GM21423 (cell line): ENCODE measurements at regions not wholly inside any gene's neighbourhood (a gene's known extent, or its start where the extent isn't known, plus 50 kb on each side); places are given as distances from the start of the nearest gene placed in this dataset.

Experiments
- ATAC-seq: cut with Tn5 transposase; IDR thresholded peaks from one replicate; pipeline ENCODE4 v1.9.1; 2021; ENCODE audit warnings: mild to moderate bottlenecking, moderate library complexity; ENCODE audit not compliant: unreplicated experiment

DNA sequence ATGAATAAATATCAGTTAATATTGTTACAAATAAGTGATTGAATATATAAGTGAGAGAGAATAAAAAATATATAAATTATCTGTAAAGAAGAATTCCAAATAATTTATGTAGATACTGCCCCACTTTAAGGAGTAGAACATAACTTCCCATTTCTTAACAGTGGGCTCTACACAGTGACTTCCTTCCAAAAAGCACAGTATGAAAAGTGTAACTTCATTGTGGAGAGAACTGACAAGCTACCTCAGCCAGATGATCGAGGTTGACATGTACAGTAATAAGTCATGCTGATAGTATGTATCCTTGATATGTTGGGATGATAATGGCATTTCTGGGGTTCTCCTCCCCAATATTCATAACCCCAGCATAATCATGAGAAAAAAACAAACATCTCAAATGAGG is 191.9 kb upstream of the FN1 start:
- ATAC-seq = no peak

DNA sequence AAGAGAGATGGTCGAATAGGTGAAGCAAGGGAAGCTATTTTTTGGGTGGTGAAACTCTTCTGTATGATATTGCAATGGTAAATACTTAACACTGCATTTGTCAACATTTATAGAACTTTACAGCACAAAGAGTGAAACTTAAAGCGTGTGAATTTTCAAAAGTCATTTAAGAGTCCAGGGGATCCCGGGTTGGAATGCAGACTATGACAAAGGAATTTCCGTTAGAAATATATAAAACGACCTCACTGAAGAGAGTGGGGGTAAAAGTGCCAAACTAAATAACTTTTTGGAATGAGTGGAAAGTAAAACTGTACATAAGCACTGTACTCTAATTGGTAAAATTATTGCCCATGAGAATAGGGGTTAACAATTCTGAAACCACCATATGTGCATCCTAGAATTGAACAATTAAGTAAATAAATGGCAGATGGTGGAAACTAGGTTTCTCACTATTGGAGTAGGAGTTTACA is 191.0 kb upstream of the FN1 start:
- no peak for ATAC-seq

DNA sequence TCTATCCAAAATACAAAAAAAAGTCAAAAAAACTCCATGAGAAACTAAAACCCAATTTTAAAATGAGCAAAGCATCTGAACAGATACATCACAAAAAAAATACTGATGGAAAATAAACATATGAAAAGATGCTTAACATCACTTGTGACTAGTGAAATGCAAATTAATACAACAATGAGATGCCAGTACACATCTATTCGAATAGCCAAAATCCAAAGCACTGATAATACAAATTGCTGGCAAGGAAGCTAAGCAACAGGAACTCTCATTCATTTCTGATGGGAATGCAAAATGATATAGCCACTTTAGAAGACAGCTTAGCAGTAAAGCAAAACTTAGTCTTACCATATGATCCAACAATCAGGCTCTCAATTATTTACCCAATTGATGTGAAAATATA is 190.2 kb upstream of the FN1 start:
- ATAC-seq = no peak

DNA sequence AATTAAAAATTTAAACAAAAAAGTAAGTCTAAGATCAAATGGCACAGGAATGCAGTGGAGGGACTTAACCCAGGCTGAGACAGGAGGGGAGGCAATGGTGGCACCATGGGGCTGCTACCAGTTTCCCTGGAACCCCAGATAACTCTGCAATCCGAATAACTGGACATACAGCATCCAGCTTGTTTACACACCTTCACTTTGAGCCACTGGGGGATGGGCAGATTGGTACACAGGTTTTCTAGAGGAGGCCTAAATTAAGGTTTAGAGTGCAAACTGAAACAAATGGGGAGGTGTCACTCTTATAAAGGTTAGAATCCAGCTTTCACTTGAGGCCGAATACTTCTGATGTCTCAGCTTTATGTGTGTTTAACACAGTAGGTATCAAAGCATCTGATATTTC is 189.3 kb upstream of the FN1 start:
- ATAC-seq = no peak

DNA sequence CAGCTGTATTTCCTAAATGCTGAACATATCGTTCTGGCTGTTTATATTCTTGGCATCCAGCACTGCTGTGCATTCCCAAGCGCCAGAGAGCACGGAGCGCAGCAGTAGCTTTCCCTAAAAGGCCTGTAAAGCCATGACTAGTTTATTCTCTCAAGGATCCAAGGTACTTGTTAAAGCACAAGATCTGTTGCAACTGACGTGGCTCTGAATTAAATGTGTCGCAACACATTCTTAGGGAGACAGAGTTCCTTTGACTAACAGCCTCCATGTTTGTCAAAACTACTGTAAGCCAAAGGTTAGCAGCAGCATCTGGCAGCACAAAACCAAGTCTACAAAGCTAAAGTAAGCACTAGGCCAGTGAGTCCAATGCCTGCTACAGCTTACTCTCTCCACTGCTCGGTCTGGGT is 188.6 kb upstream of the FN1 start:
- no peak for ATAC-seq

DNA sequence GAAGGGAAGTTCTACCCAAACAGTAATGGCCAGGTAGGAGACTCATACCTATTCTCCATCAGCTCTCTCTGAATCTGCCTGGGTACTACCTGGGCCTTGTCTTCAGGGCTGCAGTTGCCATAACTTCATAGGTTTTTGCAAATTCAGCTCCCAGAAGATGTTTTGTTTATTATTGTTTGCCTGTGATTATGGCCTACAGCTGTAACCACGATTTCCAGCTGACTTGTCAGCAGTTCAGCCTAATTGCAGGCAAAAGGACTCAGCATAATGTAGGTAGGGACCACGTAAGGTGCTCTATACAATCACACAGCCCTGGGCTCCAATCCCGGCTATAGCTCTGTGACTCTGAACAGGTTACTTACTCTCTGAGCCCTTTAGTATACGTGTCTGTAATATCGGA is 187.0 kb upstream of the FN1 start:
- ATAC-seq = no peak

DNA sequence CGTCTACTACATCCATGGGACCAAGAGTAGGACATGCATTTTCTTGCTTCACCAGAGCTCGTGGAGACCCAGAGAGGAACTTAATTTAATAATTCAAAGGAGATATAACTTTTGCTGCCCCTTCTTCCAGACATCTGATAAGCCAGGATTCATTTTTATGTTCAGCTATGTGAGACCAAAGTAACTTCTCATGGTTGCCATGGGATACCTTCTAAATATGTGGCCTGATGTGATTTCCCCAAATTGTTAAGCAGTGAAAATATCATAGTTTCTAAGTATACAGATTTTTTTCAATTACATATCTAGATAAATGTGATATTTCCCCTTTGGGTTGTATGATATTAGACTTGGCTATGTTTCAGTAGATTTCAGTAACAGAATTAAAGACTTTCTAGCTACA is 185.5 kb upstream of the FN1 start:
- ATAC-seq = no peak

DNA sequence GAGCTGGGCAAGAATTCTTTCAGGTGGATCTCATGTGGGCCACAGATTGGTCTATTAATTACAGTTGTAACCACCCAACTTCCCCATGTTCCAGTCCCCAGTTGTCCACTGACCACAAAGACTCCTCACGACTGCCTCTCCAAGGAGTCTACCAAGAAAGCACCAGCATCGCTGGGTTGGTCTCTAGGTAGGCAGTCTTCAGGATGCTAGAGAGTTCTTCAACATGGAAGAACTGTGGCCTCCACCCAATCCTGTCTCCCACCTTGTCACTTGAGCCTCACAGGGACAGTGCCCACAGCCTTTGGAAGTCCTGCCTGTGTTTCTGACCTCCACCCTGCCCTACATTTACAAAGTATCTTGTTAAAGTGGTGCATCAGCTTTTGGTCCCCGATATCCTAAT is 184.7 kb upstream of the FN1 start:
- ATAC-seq = no peak

DNA sequence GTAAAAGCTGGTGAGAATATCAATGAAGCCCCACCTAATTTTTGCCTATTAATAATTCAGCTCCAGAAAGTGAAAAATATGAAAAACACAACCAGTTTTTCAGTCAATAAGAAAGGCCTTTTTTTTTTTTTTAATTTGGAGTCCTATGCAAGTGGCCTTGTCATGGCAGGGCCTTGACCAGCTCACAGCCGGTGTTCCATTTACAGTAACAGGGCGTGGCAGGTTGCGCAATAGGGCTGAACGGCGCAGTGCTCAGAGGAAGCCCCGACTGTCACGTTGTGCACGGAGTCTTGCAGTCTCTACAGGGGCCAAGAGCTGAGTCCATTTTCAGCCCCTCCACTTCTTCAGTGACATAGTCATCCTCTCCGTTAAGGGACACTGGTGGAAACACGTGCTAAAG is 184.1 kb upstream of the FN1 start:
- no peak for ATAC-seq

DNA sequence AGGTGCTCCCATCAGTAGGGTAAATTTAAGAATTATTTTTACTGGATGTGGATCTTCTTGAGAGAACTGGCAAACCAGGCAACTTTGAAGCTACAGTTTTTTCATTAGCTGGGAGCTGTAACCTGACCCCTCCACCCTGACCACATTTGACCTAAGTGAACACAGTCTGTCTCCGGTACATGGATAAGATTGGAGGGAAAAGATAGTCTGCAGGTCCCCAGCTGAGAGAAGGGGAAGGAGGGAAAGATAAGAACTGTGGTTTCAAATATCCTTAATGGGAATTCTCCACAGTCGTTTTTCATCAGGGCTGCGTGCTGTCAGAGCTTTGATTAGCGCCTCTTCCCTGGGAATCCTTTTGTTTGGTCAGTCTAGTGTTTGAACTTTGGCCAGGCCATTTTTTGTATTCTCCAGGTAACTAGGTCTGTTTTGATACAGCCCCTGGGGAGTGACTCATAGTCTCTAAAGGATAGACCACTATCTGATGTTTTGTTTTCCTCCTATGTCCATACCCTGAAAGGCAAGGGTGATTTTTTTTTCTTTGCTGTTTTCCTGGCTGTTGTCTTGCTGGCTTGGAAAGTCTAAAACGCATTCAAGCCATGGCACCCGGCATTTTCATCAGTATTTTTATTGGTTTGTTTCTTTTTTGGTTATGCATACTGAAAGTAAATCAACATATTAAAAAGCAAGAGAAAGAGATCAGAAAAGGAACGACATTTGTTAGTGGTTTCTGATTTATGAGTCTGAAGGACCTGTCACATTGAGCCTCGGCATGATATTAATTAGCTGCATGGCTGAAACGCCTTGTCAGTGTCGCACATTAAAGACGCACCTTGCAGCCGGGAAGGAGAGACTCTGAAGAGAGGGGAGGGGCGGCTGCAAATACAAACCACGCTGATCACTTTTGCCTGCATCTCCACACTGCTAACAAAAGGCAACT is 183.4 kb upstream of the FN1 start:
- ATAC-seq = no peak

DNA sequence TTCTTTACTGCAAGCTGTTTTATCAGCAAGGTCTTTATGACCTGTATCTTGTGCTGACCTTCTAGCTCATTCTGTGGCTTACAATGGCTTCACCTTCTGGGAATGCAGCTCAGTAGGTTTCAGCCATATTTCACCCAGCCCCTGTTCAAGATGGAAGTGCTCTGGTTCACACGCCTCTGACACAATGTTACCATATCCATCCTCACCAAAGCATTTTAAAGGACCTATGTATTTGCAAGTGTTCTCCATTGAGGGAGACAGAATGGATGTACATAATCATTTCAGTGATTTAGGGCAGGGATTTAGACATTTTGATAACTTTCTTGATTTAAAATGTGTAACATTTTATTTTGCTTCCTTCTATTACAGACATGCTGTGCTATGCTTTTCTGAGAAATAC is 182.3 kb upstream of the FN1 start:
- no peak for ATAC-seq

DNA sequence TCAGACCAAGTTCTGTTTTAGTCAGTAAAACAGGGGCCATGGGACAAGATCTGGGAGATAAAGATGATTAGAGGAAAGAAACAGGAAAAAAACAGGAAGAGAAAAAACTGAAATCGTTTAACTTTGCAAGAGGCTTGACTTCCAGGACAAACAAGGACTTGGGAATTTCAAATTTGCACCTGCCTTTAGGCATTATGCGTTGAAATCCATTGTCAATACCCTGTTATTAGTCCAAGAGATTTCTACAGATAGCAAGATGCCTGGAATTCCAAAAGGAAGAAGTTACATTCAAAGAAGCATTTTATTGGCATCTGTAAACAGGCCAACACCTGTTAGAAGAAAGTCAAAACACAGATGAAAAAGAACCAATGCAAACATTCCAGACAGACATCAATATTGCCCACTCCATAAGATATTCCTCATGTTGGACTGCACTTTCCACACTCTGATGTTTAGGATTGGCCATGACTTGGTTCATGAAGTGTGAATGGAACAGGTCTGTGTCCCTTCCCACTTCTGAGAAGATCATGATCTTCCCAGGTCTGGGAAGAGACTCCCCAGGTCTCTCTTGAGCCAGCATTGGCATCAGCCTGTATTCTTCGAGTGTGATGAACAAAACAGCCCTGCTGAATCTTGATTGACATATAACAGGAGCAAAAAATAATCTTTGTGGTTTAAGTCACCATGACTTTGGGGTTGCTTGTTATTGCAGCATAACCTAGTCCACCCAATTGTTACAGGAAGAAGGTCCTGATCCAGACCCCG is 181.4 kb upstream of the FN1 start:
- no peak for ATAC-seq

DNA sequence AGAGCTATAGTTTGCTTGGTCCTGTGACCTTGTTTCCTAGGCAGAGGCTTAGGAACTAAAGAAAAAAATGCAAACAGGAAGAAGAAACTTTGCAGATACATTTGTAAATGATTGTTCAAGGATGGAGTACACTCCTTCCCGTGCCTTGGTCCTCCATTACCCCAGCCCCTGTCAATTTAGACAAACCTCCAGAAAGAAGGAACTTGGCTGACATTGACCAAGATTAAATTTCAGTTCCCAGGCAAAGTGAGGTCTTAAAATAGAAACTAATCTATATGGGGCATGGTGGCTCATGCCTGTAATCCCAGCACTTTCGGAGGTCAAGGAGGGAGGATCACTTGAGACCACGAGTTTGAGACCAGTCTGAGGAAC is 179.9 kb upstream of the FN1 start:
- ATAC-seq = no peak

DNA sequence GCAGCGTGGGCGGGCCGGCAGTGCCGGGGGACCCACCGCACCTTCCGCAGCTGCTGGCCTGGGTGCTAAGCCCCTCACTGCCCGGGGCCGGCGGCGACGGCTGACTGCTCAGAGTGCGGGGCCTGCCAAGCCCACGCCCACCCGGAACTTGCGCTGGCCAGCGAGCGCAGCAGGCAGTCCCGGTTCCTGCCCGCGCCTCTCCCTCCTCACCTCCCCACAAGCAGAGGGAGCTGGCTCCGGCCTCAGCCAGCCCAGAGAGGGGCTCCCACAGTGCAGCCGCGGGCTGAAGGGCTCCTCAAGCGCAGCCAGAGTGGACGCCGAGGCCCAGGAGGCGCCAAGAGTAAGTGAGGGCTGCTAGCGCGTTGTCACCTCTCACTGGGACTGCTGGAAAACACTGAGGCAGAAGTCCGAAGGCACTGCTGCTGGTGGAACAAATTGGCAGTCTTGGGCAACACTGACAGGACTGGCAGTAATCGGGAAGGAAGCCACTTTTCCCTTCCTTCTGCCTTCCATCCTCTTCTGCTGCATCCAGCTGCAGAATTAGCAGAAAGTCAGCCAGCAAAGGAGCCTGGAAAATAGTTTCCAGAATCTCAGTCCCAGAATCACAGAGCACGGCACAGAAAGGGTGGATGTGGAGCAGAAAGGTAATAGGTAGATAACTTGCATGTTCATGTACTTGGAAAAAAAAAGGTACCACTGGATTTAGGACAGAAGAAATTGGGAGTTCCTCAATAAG is 179.4 kb upstream of the FN1 start:
- ATAC-seq = no peak

DNA sequence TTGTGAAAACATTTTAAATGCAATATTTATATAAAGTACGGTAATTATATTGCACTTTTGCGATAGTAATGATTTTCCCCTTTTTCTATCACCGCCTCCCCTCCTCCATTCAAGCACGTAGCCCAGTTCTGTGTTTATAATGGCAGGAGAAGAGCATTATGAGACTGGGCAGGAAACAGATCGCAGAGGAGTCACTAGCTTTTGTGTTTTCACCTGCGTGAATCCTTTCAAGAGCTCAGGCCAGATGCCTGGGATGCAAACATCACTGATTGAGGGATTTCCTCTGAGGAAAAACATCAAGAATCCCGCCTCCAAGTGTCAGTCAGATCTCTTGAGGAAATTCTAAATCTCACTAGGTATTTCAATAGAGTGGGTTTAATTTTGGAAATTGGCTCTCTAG is 178.4 kb upstream of the FN1 start:
- ATAC-seq = no peak

DNA sequence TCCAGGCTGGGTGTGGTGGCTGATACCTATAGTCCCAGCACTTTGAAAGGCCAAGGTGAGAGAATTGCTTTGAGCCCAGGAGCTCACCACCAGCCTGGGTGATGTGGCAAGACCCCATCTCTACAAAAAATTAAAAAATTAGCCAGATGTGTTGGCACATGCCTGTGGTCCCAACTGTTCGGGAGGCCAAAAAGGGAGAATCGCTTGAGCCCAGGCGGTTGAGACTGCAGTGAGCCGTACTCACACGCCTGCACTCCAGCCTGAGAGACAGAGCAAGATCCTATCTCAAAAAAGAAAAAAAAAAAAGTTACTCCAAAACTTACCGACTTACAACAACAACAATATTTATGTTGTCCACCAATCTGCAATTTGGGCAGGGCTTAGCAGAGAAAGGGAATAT is 178.0 kb upstream of the FN1 start:
- no peak for ATAC-seq

DNA sequence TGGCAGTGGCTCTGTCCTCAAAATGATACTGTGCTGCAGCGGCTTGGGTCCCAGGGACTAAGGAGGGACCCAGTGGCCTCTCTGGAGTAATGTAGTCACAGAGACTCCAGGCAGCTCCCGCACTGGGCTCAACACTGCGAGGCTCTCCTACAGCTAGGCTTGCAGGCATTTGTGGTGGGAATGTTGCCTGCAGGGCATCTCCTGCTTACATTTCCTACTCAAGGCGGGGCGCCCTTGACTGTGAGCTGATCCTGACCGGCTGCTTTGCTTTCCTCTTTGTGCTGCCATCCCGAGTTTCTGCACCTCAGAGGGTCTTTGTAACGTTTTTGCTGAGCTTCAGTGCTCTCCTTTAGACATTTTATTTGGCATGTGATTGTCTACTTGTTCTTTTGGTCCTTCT is 177.4 kb upstream of the FN1 start:
- ATAC-seq = no peak

DNA sequence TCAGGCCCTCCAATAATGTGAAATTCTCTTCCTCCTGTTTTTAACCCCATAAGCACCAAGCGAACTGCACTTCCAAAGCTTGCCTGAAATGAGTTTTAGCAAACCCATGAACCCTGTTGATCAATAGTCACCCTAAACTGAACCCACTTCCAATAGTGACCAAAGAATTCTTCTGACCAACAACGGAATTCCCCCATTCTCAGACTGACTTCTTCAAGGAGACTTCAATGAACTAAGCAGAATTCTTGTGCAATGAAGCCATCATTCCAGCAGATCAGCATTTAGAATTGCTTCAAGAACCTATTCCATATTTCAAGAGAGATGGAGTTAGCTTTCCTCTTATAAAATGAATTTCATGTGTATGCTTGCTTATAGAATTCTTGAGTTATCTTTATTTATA is 176.9 kb upstream of the FN1 start:
- no peak for ATAC-seq

DNA sequence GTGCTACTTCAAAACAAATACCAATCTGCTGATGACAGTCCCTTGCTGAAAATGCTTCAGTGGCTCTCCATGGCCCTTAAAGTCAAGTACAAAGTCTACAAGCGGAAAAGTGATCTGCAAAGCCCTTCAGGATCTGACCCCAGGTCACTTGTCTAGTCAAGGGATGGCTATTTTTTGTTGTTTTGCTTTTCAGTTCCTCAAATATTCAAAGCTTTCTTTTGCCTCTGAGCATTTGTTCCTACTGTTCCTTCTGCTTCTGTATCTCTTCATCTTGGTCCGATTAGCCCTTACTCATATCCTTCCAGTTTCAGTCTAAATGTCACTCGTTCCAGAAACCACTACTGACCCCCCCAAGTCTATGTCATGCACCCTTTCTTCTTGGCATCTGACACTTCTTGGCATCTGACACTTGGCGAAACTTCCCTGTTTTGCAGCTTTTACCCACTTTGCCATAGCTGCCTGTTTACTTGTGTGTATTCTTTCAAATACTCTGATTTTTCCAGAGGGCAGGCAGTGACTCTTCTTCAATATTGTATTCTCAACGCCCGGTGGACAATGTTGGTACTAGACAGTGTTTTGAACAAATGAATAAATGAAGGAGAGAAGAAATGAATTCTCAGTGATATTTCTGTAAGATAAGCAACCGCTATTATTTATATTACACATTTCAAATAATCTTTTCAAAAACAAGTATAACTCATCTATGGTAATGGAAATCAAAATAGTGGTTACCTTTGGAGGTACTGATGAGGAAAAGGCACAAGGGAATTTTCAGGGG is 175.9 kb upstream of the FN1 start:
- no peak for ATAC-seq

DNA sequence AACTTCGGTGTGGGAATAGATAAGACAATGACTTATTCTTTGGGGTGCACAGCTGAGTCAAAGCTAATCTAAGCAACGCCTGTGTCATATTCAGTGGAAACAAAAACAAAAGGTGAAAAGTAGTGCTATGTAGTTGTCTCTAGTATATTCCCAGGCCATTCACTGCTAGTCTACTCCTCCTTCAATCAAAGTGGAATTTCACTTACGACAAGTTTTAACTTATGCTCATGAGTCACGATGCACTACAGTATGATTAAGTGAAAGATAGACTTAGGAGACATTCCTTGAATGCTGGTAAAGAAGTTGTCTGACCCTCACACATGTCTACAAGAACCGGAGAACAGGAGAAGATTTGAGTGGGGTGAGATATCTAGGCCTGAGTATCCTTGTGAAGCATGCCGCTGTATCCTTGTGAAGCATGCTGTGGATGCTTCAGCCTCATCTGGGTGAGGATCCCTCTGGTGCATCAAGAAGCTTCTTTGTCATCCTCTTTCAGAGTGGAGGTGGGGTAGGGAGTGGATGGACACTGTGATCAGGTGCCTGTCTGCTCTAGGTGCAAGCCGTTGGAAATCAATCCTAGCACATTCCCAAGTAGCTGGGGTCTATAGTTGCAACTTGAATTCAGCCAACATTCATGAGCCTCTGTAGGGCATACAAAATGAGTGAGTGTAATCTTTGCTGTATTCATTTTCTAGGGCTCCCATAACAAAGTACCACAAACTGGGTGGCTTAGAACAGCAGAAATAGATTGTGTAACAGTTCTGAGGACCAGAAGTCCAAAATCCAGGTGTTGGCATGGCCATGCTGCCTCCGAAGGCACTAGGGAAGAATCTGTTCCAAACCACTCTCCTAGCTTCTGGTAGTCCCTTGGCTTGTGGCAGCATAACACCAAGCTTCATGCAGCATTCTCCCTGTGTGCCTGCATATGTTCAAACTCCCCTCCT is 173.5 kb upstream of the FN1 start:
- ATAC-seq = no peak
